ENCODE measurements at regions not wholly inside any gene's neighbourhood (a gene's known extent, or its start where the extent isn't known, plus 50 kb on each side); places are given as distances from the start of the nearest gene placed in this dataset.

DNA sequence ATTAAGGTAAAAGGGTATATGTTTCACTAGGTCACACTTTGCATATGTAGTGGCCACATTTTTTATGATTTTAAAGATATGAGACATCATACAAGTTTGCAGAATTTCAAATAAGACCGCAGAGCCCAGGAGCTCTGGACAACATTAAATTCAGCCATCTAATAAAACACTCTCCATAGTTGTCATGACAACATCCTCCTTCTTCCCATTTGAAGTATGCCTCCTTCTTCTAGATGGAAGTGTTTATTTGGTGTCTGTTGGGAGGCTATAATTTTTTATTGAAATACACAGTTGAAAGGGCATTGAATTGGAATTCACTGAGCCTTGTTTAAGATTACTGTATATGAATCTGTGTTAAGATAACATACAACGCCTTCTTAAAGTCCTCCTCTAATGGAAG is 467.3 kb downstream of the CMPK2 start:
- TF ChIP-seq, protein P1, sequence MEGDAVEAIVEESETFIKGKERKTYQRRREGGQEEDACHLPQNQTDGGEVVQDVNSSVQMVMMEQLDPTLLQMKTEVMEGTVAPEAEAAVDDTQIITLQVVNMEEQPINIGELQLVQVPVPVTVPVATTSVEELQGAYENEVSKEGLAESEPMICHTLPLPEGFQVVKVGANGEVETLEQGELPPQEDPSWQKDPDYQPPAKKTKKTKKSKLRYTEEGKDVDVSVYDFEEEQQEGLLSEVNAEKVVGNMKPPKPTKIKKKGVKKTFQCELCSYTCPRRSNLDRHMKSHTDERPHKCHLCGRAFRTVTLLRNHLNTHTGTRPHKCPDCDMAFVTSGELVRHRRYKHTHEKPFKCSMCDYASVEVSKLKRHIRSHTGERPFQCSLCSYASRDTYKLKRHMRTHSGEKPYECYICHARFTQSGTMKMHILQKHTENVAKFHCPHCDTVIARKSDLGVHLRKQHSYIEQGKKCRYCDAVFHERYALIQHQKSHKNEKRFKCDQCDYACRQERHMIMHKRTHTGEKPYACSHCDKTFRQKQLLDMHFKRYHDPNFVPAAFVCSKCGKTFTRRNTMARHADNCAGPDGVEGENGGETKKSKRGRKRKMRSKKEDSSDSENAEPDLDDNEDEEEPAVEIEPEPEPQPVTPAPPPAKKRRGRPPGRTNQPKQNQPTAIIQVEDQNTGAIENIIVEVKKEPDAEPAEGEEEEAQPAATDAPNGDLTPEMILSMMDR (IDR thresholded peaks at IDR 0.05; ENCODE audit: unreplicated experiment): no peak
- Mint-ChIP-seq H3K36me3 (ENCODE audit: insufficient read depth, unreplicated experiment) (no peaks in the 10 kb centered on the region), H3K27ac (ENCODE audit: low read depth, unreplicated experiment) (no peak overlapping the region), H3K9me3 (ENCODE audit: unreplicated experiment) (peaks cover 9% of the 10 kb centered on the region), H3K4me1 (ENCODE audit: insufficient read depth, unreplicated experiment) (peaks cover 5% of the 10 kb centered on the region), H3K27me3 (ENCODE audit: insufficient read depth, unreplicated experiment) (no peaks in the 10 kb centered on the region), H3K4me3 (ENCODE audit: unreplicated experiment) (no peak overlapping the region)
- ChIA-PET POLR2A (no interaction called here), CTCF (interaction anchor here (0.6 kb wide), 1 partner anchor 1243 kb away, joined by 3 read pairs; no protein-coding TSS in a partner anchor)
- no peak for DNase-seq (ENCODE audit: unreplicated experiment)
- intact Hi-C loops (cut with micrococcal nuclease): no loop called here
- BruUV-seq (replicated peaks): no TSS peak

DNA sequence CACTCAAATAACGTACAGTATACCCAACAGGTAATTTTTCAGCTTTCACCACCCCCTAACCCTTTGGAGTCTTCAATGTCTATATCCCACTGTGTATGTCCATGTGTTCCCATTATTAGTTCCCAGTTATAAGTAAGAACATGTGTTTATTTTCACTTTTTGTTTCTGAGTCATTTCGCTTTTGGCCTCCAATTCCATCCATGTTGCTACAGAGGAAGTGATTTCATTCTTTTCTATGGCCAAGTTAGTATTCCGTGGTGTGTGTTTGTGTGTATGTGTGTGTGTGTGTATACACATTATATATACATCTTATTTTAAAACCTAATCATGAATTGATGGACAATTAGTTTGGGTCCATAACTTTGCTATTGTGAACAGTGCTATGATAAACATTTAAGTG is 464.4 kb downstream of the CMPK2 start:
- intact Hi-C loops (cut with micrococcal nuclease): no loop called here
- TF ChIP-seq, protein P1 (IDR thresholded peaks at IDR 0.05; ENCODE audit: unreplicated experiment): no peak
- Mint-ChIP-seq H3K9me3 (ENCODE audit: unreplicated experiment) (peaks cover 9% of the 10 kb centered on the region), H3K36me3 (ENCODE audit: insufficient read depth, unreplicated experiment) (no peaks in the 10 kb centered on the region), H3K4me3 (ENCODE audit: unreplicated experiment) (no peak overlapping the region), H3K27ac (ENCODE audit: low read depth, unreplicated experiment) (no peak overlapping the region), H3K27me3 (ENCODE audit: insufficient read depth, unreplicated experiment) (no peaks in the 10 kb centered on the region), H3K4me1 (ENCODE audit: insufficient read depth, unreplicated experiment) (no peaks in the 10 kb centered on the region)
- POLR2A ChIA-PET: interaction anchor here (0.6 kb wide), 1 partner anchor 156 kb away, joined by 3 read pairs; no protein-coding TSS in a partner anchor
- CTCF ChIA-PET: no interaction called here
- no peak for DNase-seq (ENCODE audit: unreplicated experiment)
- BruUV-seq (replicated peaks): no TSS peak

DNA sequence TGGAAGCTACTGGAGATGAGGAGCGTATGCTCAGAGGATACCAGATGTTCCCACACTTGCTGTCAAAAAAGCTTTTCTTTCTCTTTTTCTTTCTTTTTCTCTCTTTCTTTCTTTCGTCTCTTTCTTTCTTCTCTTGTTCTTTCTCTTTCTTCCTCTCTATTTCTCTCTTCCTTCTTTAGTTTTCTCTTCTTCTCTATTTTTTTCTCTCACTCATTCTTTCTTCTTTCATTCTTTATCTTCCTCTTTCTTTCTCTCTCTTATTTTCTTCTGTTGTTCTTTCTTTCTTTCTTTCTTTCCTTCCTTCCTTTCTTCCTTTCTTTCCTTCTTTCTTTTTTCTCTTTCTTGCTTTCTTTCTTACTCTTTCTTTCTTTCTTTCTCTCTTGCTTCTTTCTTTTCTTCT is 457.6 kb downstream of the CMPK2 start:
- no peak overlapping the region for H3K4me3 Mint-ChIP-seq (ENCODE audit: unreplicated experiment)
- no peaks in the 10 kb centered on the region for H3K36me3 Mint-ChIP-seq (ENCODE audit: insufficient read depth, unreplicated experiment)
- CTCF ChIA-PET: no interaction called here
- no TSS peak for BruUV-seq (replicated peaks)
- H3K27me3 Mint-ChIP-seq (ENCODE audit: insufficient read depth, unreplicated experiment): no peaks in the 10 kb centered on the region
- POLR2A ChIA-PET: no interaction called here
- no peak for DNase-seq (ENCODE audit: unreplicated experiment)
- H3K4me1 Mint-ChIP-seq (ENCODE audit: insufficient read depth, unreplicated experiment): peaks cover 22% of the 10 kb centered on the region
- H3K27ac Mint-ChIP-seq (ENCODE audit: low read depth, unreplicated experiment): no peak overlapping the region
- intact Hi-C loops (cut with micrococcal nuclease): no loop called here
- TF ChIP-seq, protein P1 (IDR thresholded peaks at IDR 0.05; ENCODE audit: unreplicated experiment): no peak
- H3K9me3 Mint-ChIP-seq (ENCODE audit: unreplicated experiment): peaks cover 17% of the 10 kb centered on the region

DNA sequence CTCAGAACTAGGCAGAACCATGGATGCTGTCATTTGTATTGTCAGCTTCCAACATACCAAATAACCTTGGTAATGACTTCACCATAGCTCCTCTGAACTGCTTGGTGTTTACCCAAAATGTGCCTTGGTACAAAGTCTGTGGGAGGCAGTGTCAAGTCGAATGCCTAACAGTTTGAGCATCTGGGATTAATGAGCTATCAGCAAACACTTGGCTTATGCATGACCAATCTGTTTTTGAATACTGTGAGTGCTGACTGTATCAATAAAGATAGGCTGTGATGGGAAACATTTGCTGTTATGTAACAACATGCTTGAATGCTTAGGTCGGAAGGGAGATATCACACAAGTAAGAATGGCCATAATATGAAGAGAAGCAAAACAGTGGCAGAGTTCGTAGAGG is 455.4 kb downstream of the CMPK2 start:
- Mint-ChIP-seq H3K27me3 (ENCODE audit: insufficient read depth, unreplicated experiment) (no peaks in the 10 kb centered on the region), H3K4me1 (ENCODE audit: insufficient read depth, unreplicated experiment) (peaks cover 23% of the 10 kb centered on the region)

More for the DNA sequence above, 455.4 kb downstream of the CMPK2 start:
- ChIA-PET CTCF (no interaction called here), POLR2A (no interaction called here)
- no peak for DNase-seq (ENCODE audit: unreplicated experiment)
- Mint-ChIP-seq H3K36me3 (ENCODE audit: insufficient read depth, unreplicated experiment) (no peaks in the 10 kb centered on the region), H3K9me3 (ENCODE audit: unreplicated experiment) (peaks cover 16% of the 10 kb centered on the region), H3K27ac (ENCODE audit: low read depth, unreplicated experiment) (no peak overlapping the region), H3K4me3 (ENCODE audit: unreplicated experiment) (no peak overlapping the region)
- intact Hi-C loops (cut with micrococcal nuclease): no loop called here
- no TSS peak for BruUV-seq (replicated peaks)
- TF ChIP-seq, protein P1 (IDR thresholded peaks at IDR 0.05; ENCODE audit: unreplicated experiment): no peak

Data from MCF 10A (cell line).